Adrenal gland (tissue), 9 donors: ENCODE measurements at regions not wholly inside any gene's neighbourhood (a gene's known extent, or its start where the extent isn't known, plus 50 kb on each side); places are given as distances from the start of the nearest gene placed in this dataset.

ENCODE experiments used
- DNase-seq, 7 donors: peaks; one replicate each; pipeline ENCODE4 v3.0.0-alpha.2; 2019 to 2020
- H3K27ac ChIP-seq, 5 donors: fragments of 200-600 bp; sonication (generic) in 4 of 5; 1 replicate in 3 of 5; 2 replicates in 2 of 5; pipeline versions ENCODE4 v1.5.1 to v1.8.0; 2016 to 2020; ENCODE audit warnings: mild to moderate bottlenecking in 1 of 5
- H3K27me3 ChIP-seq: fragments of 200-600 bp; 2 replicates; pipeline ENCODE4 v1.8.0; 2021
- H3K36me3 ChIP-seq, 2 donors: fragments of 200-600 bp; replicated peaks in 1 of 2; 1 replicate in 1 of 2; 2 replicates in 1 of 2; pipeline versions ENCODE4 v1.5.1 to v1.8.0; 2018 to 2022
- H3K4me1 ChIP-seq, 2 donors: fragments of 200-600 bp; replicated peaks in 1 of 2; 1 replicate in 1 of 2; 2 replicates in 1 of 2; pipeline versions ENCODE4 v1.5.1 to v1.8.0; 2018 to 2021
- H3K4me3 ChIP-seq, 4 donors: fragments of 200-600 bp; sonication (generic) in 3 of 4; one replicate each; pipeline ENCODE4 v1.5.1; 2016 to 2018
- H3K9me3 ChIP-seq, 3 donors: fragments of 200-600 bp; sonication (generic) in 1 of 3; replicated peaks in 1 of 3; 1 replicate in 2 of 3; 2 replicates in 1 of 3; pipeline versions ENCODE4 v1.5.1 to v1.8.0; 2016 to 2021
- POLR2A ChIP-seq, 2 donors: fragments of 450-650 bp; IDR thresholded peaks; one replicate each; pipeline ENCODE4 v1.6.1; 2017; ENCODE audit warnings: antibody characterized with exemption in 2 of 2, mild to moderate bottlenecking in 2 of 2, moderate library complexity in 1 of 2
- WGBS, 4 donors: extraction: QIAGEN DNeasy Blood & Tissue Kit in 2 of 4; methylation state at CpG; one replicate each; pipeline versions ENCODE4 v1.1.5 to v1.1.7; 2013 to 2017; 5-methylcytosine and 5-hydroxymethylcytosine counted together
- intact Hi-C, 2 donors: fragments of 100-400 bp; cut with DNase I; formaldehyde crosslinking; loops; one replicate each; pipeline versions ENCODE4 v1.14.1 to v1.15.0; 2022 to 2023
- TF ChIP-seq, protein P1 (sequence below), 6 experiments: fragments of 450-650 bp in 4 of 6; fragments of 200-600 bp in 2 of 6; sonication (generic) in 1 of 6; IDR thresholded peaks; 1 replicate in 5 of 6; 2 replicates in 1 of 6; pipeline versions ENCODE4 v1.5.1 to v1.8.0; 2016 to 2021; ENCODE audit warnings: antibody characterized with exemption in 6 of 6, mild to moderate bottlenecking in 2 of 6, moderate library complexity in 1 of 6
- donor health status: healthy with polysubstance abuse.
- donor health status: Bipolar disorder and iron deficiency.
- donor health status: DM: yes; HTN: yes; CAD: no.
- donor health status: DM: no; HTN: no; CAD: no.
- donor health status: DM: no; HTN: no; CAD: no.

DNA sequence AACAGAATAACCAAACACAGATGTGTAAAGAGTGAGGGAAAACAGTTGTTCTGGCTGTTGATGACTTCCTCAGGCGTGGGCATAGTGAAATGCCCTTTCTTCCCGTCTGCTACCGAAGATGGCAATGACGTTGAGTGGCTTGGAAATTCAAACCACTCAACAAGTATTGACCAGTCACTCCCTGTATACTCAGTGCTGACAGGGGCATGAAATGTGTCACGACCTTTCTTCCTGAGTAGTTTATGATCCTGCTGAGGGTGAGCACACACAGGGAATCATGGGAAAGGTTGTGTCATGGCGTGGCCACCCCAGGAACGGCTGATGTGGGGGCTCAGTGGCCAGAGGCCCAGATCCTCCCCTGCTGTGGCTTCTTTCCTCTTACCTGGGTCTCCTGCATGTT, 87.8 kb upstream of the C1QTNF9B start:
- H3K9me3 ChIP-seq: no peaks in the 10 kb centered on the region
- H3K4me1 ChIP-seq: peaks cover 0 to 2% of the 10 kb centered on the region in 2 donors
- H3K27ac ChIP-seq: no peak overlapping the region
- H3K36me3 ChIP-seq: no peaks in the 10 kb centered on the region
- WGBS, 4 donors: 67 to 84% (median 80%) methylated on average over 7 of the region's 7 CpGs
- TF ChIP-seq, protein P1, sequence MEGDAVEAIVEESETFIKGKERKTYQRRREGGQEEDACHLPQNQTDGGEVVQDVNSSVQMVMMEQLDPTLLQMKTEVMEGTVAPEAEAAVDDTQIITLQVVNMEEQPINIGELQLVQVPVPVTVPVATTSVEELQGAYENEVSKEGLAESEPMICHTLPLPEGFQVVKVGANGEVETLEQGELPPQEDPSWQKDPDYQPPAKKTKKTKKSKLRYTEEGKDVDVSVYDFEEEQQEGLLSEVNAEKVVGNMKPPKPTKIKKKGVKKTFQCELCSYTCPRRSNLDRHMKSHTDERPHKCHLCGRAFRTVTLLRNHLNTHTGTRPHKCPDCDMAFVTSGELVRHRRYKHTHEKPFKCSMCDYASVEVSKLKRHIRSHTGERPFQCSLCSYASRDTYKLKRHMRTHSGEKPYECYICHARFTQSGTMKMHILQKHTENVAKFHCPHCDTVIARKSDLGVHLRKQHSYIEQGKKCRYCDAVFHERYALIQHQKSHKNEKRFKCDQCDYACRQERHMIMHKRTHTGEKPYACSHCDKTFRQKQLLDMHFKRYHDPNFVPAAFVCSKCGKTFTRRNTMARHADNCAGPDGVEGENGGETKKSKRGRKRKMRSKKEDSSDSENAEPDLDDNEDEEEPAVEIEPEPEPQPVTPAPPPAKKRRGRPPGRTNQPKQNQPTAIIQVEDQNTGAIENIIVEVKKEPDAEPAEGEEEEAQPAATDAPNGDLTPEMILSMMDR (IDR thresholded peaks at IDR 0.05): no peak
- TF ChIP-seq POLR2A (IDR thresholded peaks at IDR 0.05): no peak
- H3K27me3 ChIP-seq: no peaks in the 10 kb centered on the region
- DNase-seq: no peak
- H3K4me3 ChIP-seq: no peak overlapping the region
- intact Hi-C loops: loop anchor here in 1 of 2 donors (2.0 kb wide), 1 partner anchor 16 kb away; no protein-coding TSS in a partner anchor

- 81 to 85% (median 81%) methylated on average over 11 of the region's 11 CpGs for WGBS, 4 donors
- Histone ChIP-seq H3K9me3 (no peaks in the 10 kb centered on the region), H3K4me3 (no peak overlapping the region), H3K27ac (no peak overlapping the region), H3K27me3 (no peaks in the 10 kb centered on the region), H3K36me3 (no peaks in the 10 kb centered on the region), H3K4me1 (no peaks in the 10 kb centered on the region)
- TF ChIP-seq, protein P1 (IDR thresholded peaks at IDR 0.05): no peak
- no peak for TF ChIP-seq POLR2A (IDR thresholded peaks at IDR 0.05)
- intact Hi-C loops: loop anchor here in 1 of 2 donors (2.0 kb wide), 1 partner anchor 17 kb away; no protein-coding TSS in a partner anchor
- DNase-seq: no peak
Measured at GRCh38 chr13:23985839-23986238, 88.5 kb upstream of the C1QTNF9B start.

- Histone ChIP-seq H3K9me3 (no peaks in the 10 kb centered on the region), H3K27me3 (no peaks in the 10 kb centered on the region), H3K36me3 (no peaks in the 10 kb centered on the region), H3K4me1 (no peaks in the 10 kb centered on the region), H3K27ac (no peak overlapping the region), H3K4me3 (no peak overlapping the region)
- DNase-seq: no peak
- TF ChIP-seq POLR2A (IDR thresholded peaks at IDR 0.05): no peak
- TF ChIP-seq, protein P1 (IDR thresholded peaks at IDR 0.05): no peak
- intact Hi-C loops: no loop called here
- WGBS, 4 donors: 60 to 78% (median 74%) methylated on average over 3 of the region's 3 CpGs
Measured at GRCh38 chr13:23986619-23987018, 89.3 kb upstream of the C1QTNF9B start.

DNA sequence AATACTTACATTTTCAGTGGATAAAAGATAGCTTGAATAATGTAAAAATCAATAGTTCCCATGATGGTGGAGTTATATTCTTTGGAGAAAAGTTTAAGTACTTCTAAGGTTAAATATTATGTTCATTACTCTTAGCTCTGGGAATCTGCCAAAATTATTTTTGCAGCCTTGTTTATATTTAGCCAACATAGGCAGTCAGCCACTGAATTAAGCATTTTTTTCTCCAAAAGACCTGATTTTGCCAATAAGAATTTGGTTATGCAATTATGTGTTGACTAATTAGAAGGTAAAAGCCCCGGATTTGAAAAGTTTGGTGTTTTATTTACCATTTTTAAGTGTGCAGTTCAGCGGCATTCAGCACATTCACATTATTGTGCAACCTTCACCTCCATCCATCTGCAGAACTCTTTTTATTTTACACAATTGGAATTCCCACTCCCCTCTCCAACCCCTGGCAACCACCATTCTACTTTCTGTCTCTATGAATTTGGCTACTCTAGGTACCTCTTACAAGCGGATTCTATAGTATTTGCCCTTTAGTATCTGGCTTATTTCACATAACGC, 90.1 kb upstream of the C1QTNF9B start:
- H3K27me3 ChIP-seq: no peaks in the 10 kb centered on the region
- H3K4me1 ChIP-seq: no peaks in the 10 kb centered on the region
- H3K4me3 ChIP-seq: no peak overlapping the region
- no peaks in the 10 kb centered on the region for H3K9me3 ChIP-seq
- intact Hi-C loops: no loop called here
- no peak overlapping the region for H3K27ac ChIP-seq
- TF ChIP-seq POLR2A (IDR thresholded peaks at IDR 0.05): no peak
- TF ChIP-seq, protein P1 (IDR thresholded peaks at IDR 0.05): no peak
- no peaks in the 10 kb centered on the region for H3K36me3 ChIP-seq
- no peak for DNase-seq
- 71 to 78% (median 76%) methylated on average over 4 of the region's 4 CpGs for WGBS, 4 donors
